Stomach (tissue), 4 donors: ENCODE measurements at regions not wholly inside any gene's neighbourhood (a gene's known extent, or its start where the extent isn't known, plus 50 kb on each side); places are given as distances from the start of the nearest gene placed in this dataset.

Source experiments
- CTCF ChIP-seq, 7 experiments: fragments of 450-650 bp in 4 of 7; fragments of 200-600 bp in 3 of 7; sonication (generic) in 3 of 7; IDR thresholded peaks; one replicate each; pipeline ENCODE4 v1.5.1; 2016 to 2019; ENCODE audit warnings: antibody characterized with exemption in 7 of 7, control low read depth in 2 of 7, mild to moderate bottlenecking in 1 of 7
- EP300 ChIP-seq: sonication (generic); formaldehyde crosslinking; IDR thresholded peaks from one replicate; pipeline ENCODE4 v1.6.1; 2017; ENCODE audit warnings: antibody characterized with exemption
- POLR2A ChIP-seq, 4 donors: fragments of 450-650 bp; IDR thresholded peaks; one replicate each; pipeline ENCODE4 v1.6.1; 2016; ENCODE audit warnings: antibody characterized with exemption in 4 of 4, control low read depth in 2 of 4, mild to moderate bottlenecking in 1 of 4, moderate library complexity in 1 of 4

GRCh38 chr2:34567128-34567527 is 968.0 kb upstream of the FAM98A start:
- TF ChIP-seq CTCF (IDR thresholded peaks at IDR 0.05) = no peak
- no peak for TF ChIP-seq EP300
- no peak for TF ChIP-seq POLR2A (IDR thresholded peaks at IDR 0.05)
